Panc1 (cell line): ENCODE measurements at regions not wholly inside any gene's neighbourhood (a gene's known extent, or its start where the extent isn't known, plus 50 kb on each side); places are given as distances from the start of the nearest gene placed in this dataset.

ENCODE experiments used
- ATAC-seq: fragments of 200-7000 bp; cut with Tn5 transposase; 2 replicates; pipeline ENCODE4 v1.9.1; 2020; ENCODE audit warnings: mild to moderate bottlenecking, moderate library complexity
- BruUV-seq: library from RNA; stranded (reverse); fragments of 400-500 nt; replicated peaks from 2 replicates; lab custom pipeline; 2021; lab: Mats Ljungman, UMichigan
- CTCF ChIA-PET: fragments of 300-600 bp; sonication (Branson Sonifier 250); formaldehyde crosslinking; loops from one replicate; lab custom pipeline; 2022; ENCODE audit warnings: antibody characterized with exemption; lab: Charles Lee
- POLR2A ChIA-PET: fragments of 300-600 bp; sonication (Branson Sonifier 250); formaldehyde crosslinking; loops from one replicate; lab custom pipeline; 2022; ENCODE audit warnings: antibody characterized with exemption; lab: Charles Lee
- DNase-seq: peaks from one replicate; pipeline ENCODE4 v3.0.0-alpha.2; 2010; ENCODE audit warnings: low read depth, low spot score
- H3K27ac ChIP-seq: 2 replicates; pipeline ENCODE4 v1.5.1; 2011; ENCODE audit warnings: mild to moderate bottlenecking, low read length, inconsistent platforms
- H3K27me3 ChIP-seq: fragments of 200-500 bp; sonication (Bioruptor generic); 2 replicates; pipeline ENCODE4 v1.6.0; 2014; ENCODE audit warnings: low read length, inconsistent platforms; ENCODE audit not compliant: control insufficient read depth, insufficient read depth
- H3K36me3 ChIP-seq: fragments of 200-500 bp; sonication (Bioruptor generic); 2 replicates; pipeline ENCODE4 v1.5.1; 2014; ENCODE audit warnings: inconsistent platforms, mild to moderate bottlenecking, low read length, moderate library complexity; ENCODE audit not compliant: control insufficient read depth, insufficient read depth
- H3K4me1 ChIP-seq: 2 replicates; pipeline ENCODE4 v1.5.1; 2011; ENCODE audit warnings: inconsistent platforms, mild to moderate bottlenecking, low read length, moderate library complexity; ENCODE audit not compliant: control insufficient read depth, insufficient read depth
- H3K4me3 ChIP-seq, 2 experiments: 2 replicates each; pipeline ENCODE4 v1.5.1; 2011 to 2012; ENCODE audit warnings: low read depth in 2 of 2, low read length in 2 of 2, mild to moderate bottlenecking in 2 of 2, inconsistent platforms in 1 of 2, moderate library complexity in 1 of 2
- H3K9me3 ChIP-seq: fragments of 200-500 bp; sonication (Bioruptor generic); 2 replicates; pipeline ENCODE4 v1.5.1; 2014; ENCODE audit warnings: low read depth, mild to moderate bottlenecking, inconsistent platforms, low read length, moderate library complexity; ENCODE audit not compliant: control insufficient read depth, insufficient read depth
- POLR2AphosphoS5 ChIP-seq: IDR thresholded peaks from 2 replicates; pipeline ENCODE4 v1.6.1; 2012; ENCODE audit warnings: mild to moderate bottlenecking, low read depth, low read length, moderate library complexity
- REST ChIP-seq, 2 experiments: IDR thresholded peaks; 2 replicates each; pipeline ENCODE4 v1.6.1; 2011 to 2012; ENCODE audit warnings: low read depth in 2 of 2, control low read depth in 1 of 2, low read length in 1 of 2, mild to moderate bottlenecking in 1 of 2, moderate library complexity in 1 of 2; ENCODE audit not compliant: insufficient read depth in 1 of 2
- SIN3A ChIP-seq: IDR thresholded peaks from 2 replicates; pipeline ENCODE4 v1.6.1; 2012; ENCODE audit warnings: low read depth, mild to moderate bottlenecking, low read length, moderate library complexity, borderline replicate concordance; ENCODE audit not compliant: insufficient read depth
- TCF7L2 ChIP-seq: IDR thresholded peaks from 2 replicates; pipeline ENCODE4 v1.6.1; 2011; ENCODE audit warnings: mild to moderate bottlenecking, low read depth, low read length, inconsistent platforms
- in situ Hi-C: cut with HindIII; loops from 2 replicates; pipeline ENCODE4 v1.10.0; 2016; ENCODE audit warnings: low sequenced_read_pairs, low pct_unique_long_range_greater_than_20kb
- intact Hi-C: fragments of 100-400 bp; cut with micrococcal nuclease; formaldehyde crosslinking; loops from one replicate; pipeline ENCODE4 v1.10.0; 2022; ENCODE audit not compliant: unreplicated experiment
- TF ChIP-seq, protein P1 (sequence below): fragments of 450-650 bp; IDR thresholded peaks from 2 replicates; pipeline ENCODE4 v1.5.1; 2017; ENCODE audit warnings: mild to moderate bottlenecking

DNA sequence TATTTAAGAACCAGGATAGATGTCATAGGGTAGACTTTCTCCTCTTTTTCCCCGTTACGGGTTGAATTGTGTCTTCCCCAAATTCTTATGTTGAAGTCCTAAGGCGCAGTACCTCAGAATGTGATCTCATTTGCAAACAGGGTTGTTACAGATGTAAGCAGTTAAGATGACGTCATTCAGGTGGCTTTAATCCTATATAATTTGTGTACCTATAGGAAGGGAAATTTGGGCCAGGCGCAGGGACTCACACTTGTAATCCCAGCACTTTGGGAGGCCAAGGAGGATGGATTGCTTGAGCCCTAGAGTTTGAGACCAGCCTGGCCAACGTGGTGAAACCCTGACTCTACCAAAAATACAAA, 99.5 kb upstream of the DHX40 start:
- CTCF ChIA-PET, result no interaction called here
- POLR2A ChIA-PET, result no interaction called here
- DNase-seq (no peak), ATAC-seq (no peak)
- no peaks in the 10 kb centered on the region for H3K4me1 ChIP-seq
- no TSS peak for BruUV-seq
- in situ Hi-C loops, result no loop called here
- TF ChIP-seq SIN3A, result no peak
- H3K4me3 ChIP-seq, result no peak overlapping the region
- intact Hi-C loops, result no loop called here
- H3K27ac ChIP-seq, result no peak overlapping the region
- no peaks in the 10 kb centered on the region for H3K36me3 ChIP-seq
- H3K27me3 ChIP-seq, result no peaks in the 10 kb centered on the region
- H3K9me3 ChIP-seq, result no peaks in the 10 kb centered on the region

DNA sequence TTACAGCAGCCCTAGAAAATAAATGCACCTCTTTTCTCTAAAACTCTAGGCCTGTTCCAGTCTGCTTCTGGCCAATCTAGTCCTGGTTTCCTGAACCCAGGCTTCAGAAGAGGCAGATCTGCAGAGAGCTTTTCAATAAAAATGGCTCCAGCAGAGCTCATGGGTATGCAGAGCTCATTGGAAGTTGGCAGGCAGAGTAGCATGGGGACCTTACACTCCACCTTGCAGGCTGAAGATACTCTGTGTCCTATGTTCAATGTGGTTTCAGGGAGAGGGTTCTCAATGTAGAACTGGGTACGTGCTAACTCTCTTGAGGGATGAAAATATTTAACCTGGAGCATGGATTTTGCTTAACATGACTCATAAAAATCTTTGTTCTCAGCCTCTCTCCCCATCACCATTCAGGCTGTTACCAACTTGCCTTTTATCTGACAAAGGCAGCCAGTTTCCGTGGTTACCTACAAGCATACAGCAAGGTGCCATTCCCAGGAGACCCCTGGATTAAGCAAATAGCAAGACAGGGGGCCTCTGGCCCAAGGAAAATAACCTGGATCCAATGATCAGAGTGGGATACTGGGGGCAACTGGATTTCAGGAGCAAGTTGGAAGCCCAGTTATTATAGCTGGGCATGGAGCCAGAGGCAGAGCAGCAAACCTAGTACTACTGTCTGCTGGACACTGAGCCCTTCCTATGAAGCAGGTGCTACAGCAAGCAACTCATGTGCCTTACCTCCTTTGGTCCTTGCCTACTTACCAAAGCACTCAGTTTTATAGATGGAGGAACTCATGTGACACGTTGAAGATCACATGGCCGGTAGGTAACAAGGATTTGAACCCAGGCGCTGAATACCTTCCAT, 98.2 kb upstream of the DHX40 start:
- TF ChIP-seq, protein P1, sequence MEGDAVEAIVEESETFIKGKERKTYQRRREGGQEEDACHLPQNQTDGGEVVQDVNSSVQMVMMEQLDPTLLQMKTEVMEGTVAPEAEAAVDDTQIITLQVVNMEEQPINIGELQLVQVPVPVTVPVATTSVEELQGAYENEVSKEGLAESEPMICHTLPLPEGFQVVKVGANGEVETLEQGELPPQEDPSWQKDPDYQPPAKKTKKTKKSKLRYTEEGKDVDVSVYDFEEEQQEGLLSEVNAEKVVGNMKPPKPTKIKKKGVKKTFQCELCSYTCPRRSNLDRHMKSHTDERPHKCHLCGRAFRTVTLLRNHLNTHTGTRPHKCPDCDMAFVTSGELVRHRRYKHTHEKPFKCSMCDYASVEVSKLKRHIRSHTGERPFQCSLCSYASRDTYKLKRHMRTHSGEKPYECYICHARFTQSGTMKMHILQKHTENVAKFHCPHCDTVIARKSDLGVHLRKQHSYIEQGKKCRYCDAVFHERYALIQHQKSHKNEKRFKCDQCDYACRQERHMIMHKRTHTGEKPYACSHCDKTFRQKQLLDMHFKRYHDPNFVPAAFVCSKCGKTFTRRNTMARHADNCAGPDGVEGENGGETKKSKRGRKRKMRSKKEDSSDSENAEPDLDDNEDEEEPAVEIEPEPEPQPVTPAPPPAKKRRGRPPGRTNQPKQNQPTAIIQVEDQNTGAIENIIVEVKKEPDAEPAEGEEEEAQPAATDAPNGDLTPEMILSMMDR, result no peak
- TF ChIP-seq SIN3A (no peak), POLR2AphosphoS5 (no peak), REST (IDR thresholded peaks at IDR 0.05; ENCODE audit: insufficient read depth in 1 of 2, low read depth in 2 of 2, low read length in 1 of 2) (no peak), TCF7L2 (no peak)
- ChIA-PET POLR2A (no interaction called here), CTCF (no interaction called here)
- Histone ChIP-seq H3K4me1 (no peaks in the 10 kb centered on the region), H3K9me3 (no peaks in the 10 kb centered on the region), H3K36me3 (no peaks in the 10 kb centered on the region), H3K27me3 (no peaks in the 10 kb centered on the region), H3K27ac (no peak overlapping the region), H3K4me3 (no peak overlapping the region)
- in situ Hi-C loops (no loop called here), intact Hi-C loops (no loop called here)
- no peak for DNase-seq
- BruUV-seq, result no TSS peak
- no peak for ATAC-seq

DNA sequence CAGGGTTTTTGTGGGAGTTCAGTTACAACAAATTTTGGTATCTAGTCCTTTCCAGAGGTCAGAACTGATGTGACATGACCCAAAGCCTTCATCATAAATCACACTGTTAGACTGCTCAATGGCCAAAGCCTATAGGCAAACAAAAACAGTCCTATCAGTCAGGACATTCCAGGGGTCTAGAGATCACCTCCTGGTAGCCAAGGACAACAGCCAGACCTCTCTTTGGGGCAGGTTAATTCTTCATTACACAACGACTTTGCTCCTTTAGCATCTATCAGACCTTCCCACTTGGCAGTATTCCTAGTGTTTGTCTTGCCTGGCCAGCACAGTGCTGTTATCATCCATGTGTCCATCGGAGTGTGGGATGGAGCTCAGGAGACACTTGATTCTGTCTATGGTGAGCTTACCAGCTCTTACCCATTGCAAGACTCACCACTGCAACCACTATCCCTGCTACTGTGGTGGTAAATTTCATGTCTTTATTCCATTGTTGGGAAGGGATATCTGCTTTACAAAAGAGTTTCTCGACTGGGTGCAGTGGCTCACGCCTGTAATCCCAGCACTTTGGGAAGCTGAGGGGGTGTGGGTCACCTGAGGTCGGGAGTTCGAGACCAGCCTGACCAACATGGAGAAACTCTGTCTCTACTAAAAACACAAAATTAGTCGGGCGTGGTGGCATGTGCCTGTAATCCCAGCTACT, 95.5 kb upstream of the DHX40 start:
- Histone ChIP-seq H3K4me3 (no peak overlapping the region), H3K9me3 (no peaks in the 10 kb centered on the region), H3K36me3 (no peaks in the 10 kb centered on the region), H3K4me1 (no peaks in the 10 kb centered on the region), H3K27ac (no peak overlapping the region), H3K27me3 (no peaks in the 10 kb centered on the region)
- no peak for ATAC-seq
- intact Hi-C loops, result no loop called here
- in situ Hi-C loops, result no loop called here
- POLR2A ChIA-PET, result no interaction called here
- TF ChIP-seq SIN3A, result no peak
- TF ChIP-seq POLR2AphosphoS5, result no peak
- no peak for TF ChIP-seq TCF7L2
- TF ChIP-seq REST (IDR thresholded peaks at IDR 0.05; ENCODE audit: insufficient read depth in 1 of 2, low read depth in 2 of 2, low read length in 1 of 2), result no peak
- TF ChIP-seq, protein P1, result no peak
- CTCF ChIA-PET, result no interaction called here
- DNase-seq, result no peak
- BruUV-seq, result no TSS peak
